Skin epidermis (tissue), 12 donors: ENCODE measurements at regions not wholly inside any gene's neighbourhood (a gene's known extent, or its start where the extent isn't known, plus 50 kb on each side); places are given as distances from the start of the nearest gene placed in this dataset.

Source experiments
- H3K27ac ChIP-seq, 21 experiments: fragments of 200-600 bp; sonication (generic) in 11 of 21; one replicate each; pipeline ENCODE4 v1.5.0; 2020; ENCODE audit warnings: mild to moderate bottlenecking in 3 of 21, inconsistent platforms in 2 of 21, moderate library complexity in 2 of 21
- H3K4me3 ChIP-seq, 7 experiments: fragments of 200-600 bp; sonication (generic) in 2 of 7; one replicate each; pipeline ENCODE4 v1.5.0; 2020; ENCODE audit warnings: inconsistent platforms in 2 of 7, mild to moderate bottlenecking in 2 of 7, moderate library complexity in 1 of 7

- Histone ChIP-seq H3K27ac (no peak overlapping the region), H3K4me3 (no peak overlapping the region)
Observed at GRCh38 chr12:91561958-91562325, 379.3 kb upstream of the DCN start.

GRCh38 chr12:91561301-91561957, 378.8 kb upstream of the DCN start:
- Histone ChIP-seq H3K4me3 (no peak overlapping the region), H3K27ac (no peak overlapping the region)

DNA sequence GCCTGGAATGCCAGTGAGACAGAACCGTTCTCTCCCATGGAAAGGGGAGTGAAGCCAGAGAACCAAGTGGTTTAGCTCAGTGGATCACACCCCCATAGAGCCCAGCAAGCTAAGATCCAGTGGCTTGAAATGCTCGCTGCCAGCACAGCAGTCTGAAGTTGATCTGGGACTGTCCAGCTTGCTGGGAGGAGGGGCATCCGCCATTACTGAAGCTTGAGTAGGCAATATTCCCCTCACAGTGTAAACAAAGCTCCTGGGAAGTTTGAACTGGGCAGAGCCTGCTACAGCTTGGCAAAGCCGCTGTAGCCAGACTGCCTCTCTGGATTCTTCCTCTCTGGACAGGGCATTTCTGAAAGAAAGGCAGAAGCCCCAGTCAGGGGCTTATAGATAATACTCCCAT, 374.3 kb upstream of the DCN start:
- H3K4me3 ChIP-seq = no peak overlapping the region
- no peak overlapping the region for H3K27ac ChIP-seq

DNA sequence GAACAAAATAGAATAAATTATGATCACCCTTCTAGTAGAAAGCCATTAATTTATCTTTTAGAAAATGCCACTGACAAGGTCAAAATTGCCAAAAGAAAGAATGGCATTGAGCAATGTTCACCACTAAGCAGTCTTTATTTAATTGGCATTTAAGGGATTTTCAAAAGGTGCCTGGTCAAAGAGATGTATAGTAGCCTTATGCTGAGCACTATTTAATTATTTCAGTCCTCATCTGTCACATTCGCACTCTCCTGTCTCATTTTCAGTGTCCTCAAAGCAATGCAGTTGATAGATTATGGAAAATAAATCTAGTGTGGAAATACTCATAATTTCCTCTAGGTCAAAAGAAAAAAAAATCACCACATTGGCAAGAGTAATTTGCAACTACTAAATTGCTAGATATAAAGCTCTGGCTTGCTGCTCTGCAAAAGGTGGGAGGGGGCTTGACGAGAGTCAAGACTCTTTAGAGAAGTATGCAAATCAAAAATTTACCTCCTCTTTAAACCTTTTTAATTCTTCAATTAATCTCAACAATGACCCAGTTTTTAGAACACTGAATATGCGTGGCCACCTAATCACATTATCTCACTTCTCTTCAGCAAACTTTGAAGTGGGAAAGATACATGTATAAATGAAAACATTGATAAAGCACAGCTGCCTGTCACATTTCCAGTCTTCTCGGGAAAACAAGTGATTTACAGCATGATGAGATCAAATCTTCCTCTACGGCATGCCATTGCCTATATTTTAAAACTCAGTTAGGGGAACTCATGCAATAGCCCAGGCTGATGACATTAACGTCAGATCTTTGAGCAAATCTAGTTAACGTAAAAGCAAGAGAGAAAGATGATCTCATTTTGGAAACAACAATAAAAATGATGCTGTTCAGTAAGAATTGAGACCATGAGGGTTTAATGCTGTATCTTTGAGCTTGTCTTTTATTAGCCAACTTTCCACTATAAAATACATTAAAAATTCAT, 373.1 kb upstream of the DCN start:
- no peak overlapping the region for H3K27ac ChIP-seq
- no peak overlapping the region for H3K4me3 ChIP-seq

GRCh38 chr12:91551927-91552326, 369.3 kb upstream of the DCN start:
- no peak overlapping the region for H3K27ac ChIP-seq
- no peak overlapping the region for H3K4me3 ChIP-seq

DNA sequence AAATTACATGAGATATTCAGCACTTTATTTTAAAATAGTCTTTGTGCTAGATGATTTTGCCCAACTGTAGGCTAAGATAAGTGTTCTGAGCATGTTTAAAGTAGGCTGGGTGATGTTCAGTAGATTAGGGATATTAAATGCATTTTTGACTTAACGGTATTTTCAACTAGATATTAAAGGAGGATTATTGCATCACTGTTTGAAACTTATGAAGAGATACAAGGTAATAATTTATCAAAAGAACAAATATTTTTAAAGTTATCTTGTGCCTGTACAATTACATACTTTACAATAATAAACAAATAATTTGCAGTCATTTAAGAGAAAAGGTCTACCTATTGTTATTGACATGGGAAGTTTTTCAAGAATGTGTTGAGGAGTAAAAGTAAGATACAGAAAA, 368.6 kb upstream of the DCN start:
- H3K4me3 ChIP-seq = no peak overlapping the region
- H3K27ac ChIP-seq = no peak overlapping the region

GRCh38 chr12:91542666-91543065, 360.0 kb upstream of the DCN start:
- H3K27ac ChIP-seq = no peak overlapping the region

GRCh38 chr12:91542067-91542466, 359.4 kb upstream of the DCN start:
- Histone ChIP-seq H3K4me3 (no peak overlapping the region), H3K27ac (no peak overlapping the region)

More at GRCh38 chr12:91542666-91543065, 360.0 kb upstream of the DCN start:
- H3K4me3 ChIP-seq = no peak overlapping the region

- H3K27ac ChIP-seq = no peak overlapping the region
Observed at GRCh38 chr12:91538418-91538817, 355.8 kb upstream of the DCN start.

GRCh38 chr12:91533366-91533765, 350.7 kb upstream of the DCN start:
- no peak overlapping the region for H3K4me3 ChIP-seq
- no peak overlapping the region for H3K27ac ChIP-seq

More at GRCh38 chr12:91538418-91538817, 355.8 kb upstream of the DCN start:
- H3K4me3 ChIP-seq = no peak overlapping the region

DNA sequence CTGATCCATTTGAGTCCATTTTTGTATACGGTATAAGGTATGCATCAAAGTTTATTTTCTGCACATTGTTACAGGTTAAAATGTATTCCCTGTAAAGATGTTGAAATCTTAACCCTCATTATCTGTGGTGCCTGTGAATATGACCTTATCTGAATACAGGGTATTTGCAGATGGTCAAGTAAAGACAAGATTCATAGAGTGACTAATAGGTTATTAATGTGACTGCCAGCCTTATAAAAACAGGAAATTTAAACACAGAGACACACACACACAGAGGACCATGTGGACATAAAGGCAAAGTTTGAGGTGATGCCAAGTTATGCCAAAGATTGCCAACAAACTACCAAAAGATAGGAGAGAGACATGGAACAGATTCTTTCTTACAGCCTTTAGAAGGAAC, 347.2 kb upstream of the DCN start:
- H3K4me3 ChIP-seq = no peak overlapping the region
- H3K27ac ChIP-seq = no peak overlapping the region

DNA sequence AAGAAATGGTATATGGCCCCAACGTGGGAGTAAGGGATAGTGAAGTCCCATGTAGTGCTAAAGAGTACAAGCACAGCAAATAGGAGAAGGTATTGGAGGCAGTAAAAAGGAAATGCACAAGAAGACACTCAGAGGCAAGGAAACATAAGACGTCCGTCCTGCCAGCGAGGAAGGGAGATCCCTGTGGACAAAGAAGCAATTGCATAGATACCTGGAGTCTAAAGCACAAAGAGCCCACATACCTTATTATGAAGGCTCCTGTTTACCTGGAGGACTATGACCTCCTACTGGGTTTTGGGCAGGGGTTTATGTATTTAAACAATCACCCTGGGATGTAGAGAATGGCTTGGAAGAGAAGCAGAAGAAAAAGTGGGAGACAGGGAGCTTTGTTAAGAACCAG, 341.2 kb upstream of the DCN start:
- Histone ChIP-seq H3K27ac (no peak overlapping the region), H3K4me3 (no peak overlapping the region)

- H3K4me3 ChIP-seq = no peak overlapping the region
- H3K27ac ChIP-seq = no peak overlapping the region
Observed at GRCh38 chr12:91516695-91517047, 334.1 kb upstream of the DCN start.

GRCh38 chr12:91515944-91516694, 333.5 kb upstream of the DCN start:
- Histone ChIP-seq H3K27ac (no peak overlapping the region), H3K4me3 (no peak overlapping the region)

DNA sequence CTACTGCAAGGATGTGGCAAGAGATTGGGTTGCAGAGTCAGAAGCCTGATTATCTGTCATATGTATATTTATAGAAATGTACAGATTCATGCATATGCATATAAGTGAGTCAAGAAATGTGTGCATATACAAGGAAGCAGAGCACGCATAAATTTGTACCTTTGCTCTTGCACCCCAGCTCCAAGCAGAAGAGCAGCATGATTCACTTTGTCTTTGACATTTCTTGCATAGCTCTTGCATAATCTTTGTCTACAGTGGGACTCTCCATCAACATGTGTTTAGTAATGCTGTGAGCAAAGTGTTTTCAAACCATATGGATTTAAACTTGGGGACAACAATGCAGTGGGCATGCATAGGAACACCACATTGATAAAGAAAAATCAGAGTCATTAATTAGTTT, 330.7 kb upstream of the DCN start:
- no peak overlapping the region for H3K27ac ChIP-seq
- no peak overlapping the region for H3K4me3 ChIP-seq

GRCh38 chr12:91511795-91512420, 329.3 kb upstream of the DCN start:
- H3K27ac ChIP-seq = no peak overlapping the region
- no peak overlapping the region for H3K4me3 ChIP-seq

DNA sequence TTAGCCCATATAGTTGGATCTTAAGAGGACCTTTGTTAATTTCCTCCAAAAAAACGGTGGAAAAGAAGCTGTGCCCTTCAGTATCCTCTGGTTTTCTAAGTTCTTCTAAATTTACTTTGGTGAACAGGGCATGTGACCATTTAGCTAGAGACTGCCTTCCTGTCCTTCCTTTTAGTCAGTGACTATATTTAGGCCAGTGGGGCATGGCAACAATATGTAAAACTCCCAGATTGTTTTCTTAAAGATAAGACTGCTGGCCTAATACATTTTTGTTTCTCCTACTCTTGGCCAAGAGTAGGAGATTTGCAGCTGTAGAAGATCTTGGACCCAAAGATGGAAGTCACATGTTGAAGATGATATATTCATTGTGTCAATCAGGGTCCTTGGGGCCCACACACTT, 325.1 kb upstream of the DCN start:
- Histone ChIP-seq H3K4me3 (no peak overlapping the region), H3K27ac (no peak overlapping the region)

GRCh38 chr12:91506452-91506851, 323.8 kb upstream of the DCN start:
- Histone ChIP-seq H3K27ac (no peak overlapping the region), H3K4me3 (no peak overlapping the region)

DNA sequence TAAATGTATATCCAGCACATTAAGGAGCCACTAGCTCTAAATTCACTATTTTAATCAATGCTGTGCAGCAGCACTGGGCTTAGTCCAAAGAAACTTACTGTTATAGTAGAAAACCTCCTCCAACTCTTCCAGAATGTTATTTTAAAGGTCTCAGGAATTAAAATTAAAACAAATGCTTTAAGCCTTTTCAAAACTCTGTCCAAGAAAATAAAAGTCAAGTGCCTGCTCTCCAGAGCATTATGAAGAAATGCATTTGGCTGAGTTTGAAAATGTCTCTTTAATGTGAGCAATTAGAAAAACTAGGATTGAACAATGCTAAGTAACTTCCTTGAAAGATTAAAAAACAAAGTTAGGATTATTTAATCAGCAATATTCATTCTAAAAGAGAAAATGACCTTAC, 322.4 kb upstream of the DCN start:
- no peak overlapping the region for H3K27ac ChIP-seq
- no peak overlapping the region for H3K4me3 ChIP-seq

DNA sequence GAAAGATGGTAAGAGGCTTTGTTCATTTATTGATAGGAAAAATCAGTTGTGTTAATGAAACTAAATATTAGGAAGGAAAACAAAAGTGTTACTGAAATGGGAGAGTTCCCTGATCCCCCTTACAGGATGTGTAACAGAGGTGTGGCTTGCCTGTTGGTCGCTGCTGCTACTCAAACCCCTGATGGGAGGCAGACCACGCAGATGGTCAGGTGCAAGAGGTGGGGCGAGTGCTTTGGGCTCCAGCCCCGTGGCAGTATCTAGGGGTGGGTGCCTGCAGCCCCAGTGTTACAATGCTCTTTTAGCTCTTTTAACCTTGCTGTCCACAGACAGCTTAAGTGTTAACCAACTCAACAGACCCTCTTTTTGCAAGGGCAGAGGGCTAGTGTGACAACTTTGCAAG, 319.6 kb upstream of the DCN start:
- Histone ChIP-seq H3K27ac (no peak overlapping the region), H3K4me3 (no peak overlapping the region)
